ENCODE measurements at regions not wholly inside any gene's neighbourhood (a gene's known extent, or its start where the extent isn't known, plus 50 kb on each side); places are given as distances from the start of the nearest gene placed in this dataset.

- TF ChIP-seq EZH2 (IDR thresholded peaks at IDR 0.05; ENCODE audit: low read length) (no peak), CTCF (optimal IDR thresholded peaks at IDR 0.05 in 1 of 3, IDR thresholded peaks at IDR 0.05 in 1 of 3, conservative IDR thresholded peaks at IDR 0.05 in 1 of 3; ENCODE audit: extremely low read depth in 1 of 3, insufficient read depth in 2 of 3, low read length in 3 of 3) (no peak)
Observed at GRCh38 chr2:128637481-128638155, 318.9 kb upstream of the HS6ST1 start.
